ENCODE measurements at regions not wholly inside any gene's neighbourhood (a gene's known extent, or its start where the extent isn't known, plus 50 kb on each side); places are given as distances from the start of the nearest gene placed in this dataset.

- CTCF ChIA-PET, result interaction anchor here (0.7 to 1.2 kb wide), 2 partner anchors 21 to 26 kb away, joined by 3 read pairs; no protein-coding TSS in a partner anchor
- H4K20me1 ChIP-seq (ENCODE audit: control insufficient read depth, insufficient read depth, low read length, poor library complexity, severe bottlenecking), result no peaks in the 10 kb centered on the region
- ATAC-seq (ENCODE audit: low read depth), result no peak
These were observed 243.1 kb upstream of the FOXN3 start for GRCh38 chr14:89660166-89660565.

GRCh38 chr14:89658977-89659670 lies 242.1 kb upstream of the FOXN3 start:
- Histone ChIP-seq H3K36me3 (replicated peaks in 1 of 2; ENCODE audit: control extremely low read depth in 1 of 2, control insufficient read depth in 1 of 2, extremely low read depth in 1 of 2, insufficient read depth in 2 of 2, low read length in 1 of 2) (no peaks in the 10 kb centered on the region), H2AFZ (ENCODE audit: insufficient read depth, low read depth, low read length, poor library complexity, severe bottlenecking) (peak overlapping the region; percentile 31), H3K9me3 (ENCODE audit: control extremely low read depth in 1 of 3, control insufficient read depth in 2 of 3, insufficient read depth in 1 of 3, low read length in 2 of 3) (peaks cover 0 to 3% (median 0%) of the 10 kb centered on the region in 3 donors), H4K20me1 (ENCODE audit: control insufficient read depth, insufficient read depth, low read length, poor library complexity, severe bottlenecking) (no peaks in the 10 kb centered on the region), H3K4me3 (ENCODE audit: control extremely low read depth in 1 of 5, extremely low read depth in 1 of 5, insufficient read depth in 1 of 5, low read depth in 2 of 5, low read length in 4 of 5) (no peak overlapping the region), H3K27me3 (replicated peaks in 1 of 4; ENCODE audit: control extremely low read depth in 1 of 4, control insufficient read depth in 3 of 4, insufficient read depth in 4 of 4, low read length in 3 of 4) (no peaks in the 10 kb centered on the region), H3K79me2 (ENCODE audit: control insufficient read depth, insufficient read depth, low read length) (no peaks in the 10 kb centered on the region), H3K27ac (ENCODE audit: low read length in 2 of 2) (no peak overlapping the region), H3K9ac (ENCODE audit: low read length) (no peak overlapping the region), H3K4me2 (replicated peaks; ENCODE audit: low read depth, low read length, poor library complexity, severe bottlenecking) (no peak overlapping the region), H3K4me1 (ENCODE audit: control insufficient read depth in 2 of 2, insufficient read depth in 2 of 2, low read length in 2 of 2) (no peaks in the 10 kb centered on the region)
- Mint-ChIP-seq H3K4me1 (peaks cover 4% of the 10 kb centered on the region), H3K27me3 (no peaks in the 10 kb centered on the region), H3K9me3 (ENCODE audit: insufficient read depth) (peaks cover 3% of the 10 kb centered on the region), H3K4me3 (no peak overlapping the region), H3K27ac (no peak overlapping the region)
- ATAC-seq (ENCODE audit: low read depth) (no peak), DNase-seq (no peak)
- ChIA-PET POLR2A (no interaction called here), CTCF (no interaction called here)
- TF ChIP-seq, protein P1, sequence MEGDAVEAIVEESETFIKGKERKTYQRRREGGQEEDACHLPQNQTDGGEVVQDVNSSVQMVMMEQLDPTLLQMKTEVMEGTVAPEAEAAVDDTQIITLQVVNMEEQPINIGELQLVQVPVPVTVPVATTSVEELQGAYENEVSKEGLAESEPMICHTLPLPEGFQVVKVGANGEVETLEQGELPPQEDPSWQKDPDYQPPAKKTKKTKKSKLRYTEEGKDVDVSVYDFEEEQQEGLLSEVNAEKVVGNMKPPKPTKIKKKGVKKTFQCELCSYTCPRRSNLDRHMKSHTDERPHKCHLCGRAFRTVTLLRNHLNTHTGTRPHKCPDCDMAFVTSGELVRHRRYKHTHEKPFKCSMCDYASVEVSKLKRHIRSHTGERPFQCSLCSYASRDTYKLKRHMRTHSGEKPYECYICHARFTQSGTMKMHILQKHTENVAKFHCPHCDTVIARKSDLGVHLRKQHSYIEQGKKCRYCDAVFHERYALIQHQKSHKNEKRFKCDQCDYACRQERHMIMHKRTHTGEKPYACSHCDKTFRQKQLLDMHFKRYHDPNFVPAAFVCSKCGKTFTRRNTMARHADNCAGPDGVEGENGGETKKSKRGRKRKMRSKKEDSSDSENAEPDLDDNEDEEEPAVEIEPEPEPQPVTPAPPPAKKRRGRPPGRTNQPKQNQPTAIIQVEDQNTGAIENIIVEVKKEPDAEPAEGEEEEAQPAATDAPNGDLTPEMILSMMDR (IDR thresholded peaks at IDR 0.05), result no peak
- no peak for TF ChIP-seq EZH2 (IDR thresholded peaks at IDR 0.05; ENCODE audit: borderline replicate concordance, insufficient read depth, low read depth, low read length, poor library complexity, severe bottlenecking)
- WGBS (ENCODE audit: insufficient coverage), result 58% methylated on average over 6 of the region's 7 CpGs
- intact Hi-C loops (cut with micrococcal nuclease), result no loop called here

More at GRCh38 chr14:89660166-89660565, 243.1 kb upstream of the FOXN3 start:
- DNase-seq, result no peak
- no peak overlapping the region for H3K9ac ChIP-seq (ENCODE audit: low read length)
- H3K4me2 ChIP-seq (replicated peaks; ENCODE audit: low read depth, low read length, poor library complexity, severe bottlenecking), result no peak overlapping the region
- peaks cover 3% of the 10 kb centered on the region for H3K9me3 Mint-ChIP-seq (ENCODE audit: insufficient read depth)
- H3K79me2 ChIP-seq (ENCODE audit: control insufficient read depth, insufficient read depth, low read length), result no peaks in the 10 kb centered on the region
- no peak overlapping the region for H2AFZ ChIP-seq (ENCODE audit: insufficient read depth, low read depth, low read length, poor library complexity, severe bottlenecking)
- H3K9me3 ChIP-seq (ENCODE audit: control extremely low read depth in 1 of 3, control insufficient read depth in 2 of 3, insufficient read depth in 1 of 3, low read length in 2 of 3), result peaks cover 0 to 3% (median 2%) of the 10 kb centered on the region in 3 donors
- no peak overlapping the region for H3K27ac ChIP-seq (ENCODE audit: low read length in 2 of 2)
- H3K4me3 ChIP-seq (ENCODE audit: control extremely low read depth in 1 of 5, extremely low read depth in 1 of 5, insufficient read depth in 1 of 5, low read depth in 2 of 5, low read length in 4 of 5), result no peak overlapping the region
- peaks cover 4% of the 10 kb centered on the region for H3K4me1 Mint-ChIP-seq
- TF ChIP-seq, protein P1 (IDR thresholded peaks at IDR 0.05), result no peak
- no peak for TF ChIP-seq EZH2 (IDR thresholded peaks at IDR 0.05; ENCODE audit: borderline replicate concordance, insufficient read depth, low read depth, low read length, poor library complexity, severe bottlenecking)
- no peak overlapping the region for H3K4me3 Mint-ChIP-seq
- POLR2A ChIA-PET, result no interaction called here
- intact Hi-C loops (cut with micrococcal nuclease), result no loop called here
- H3K36me3 ChIP-seq (replicated peaks in 1 of 2; ENCODE audit: control extremely low read depth in 1 of 2, control insufficient read depth in 1 of 2, extremely low read depth in 1 of 2, insufficient read depth in 2 of 2, low read length in 1 of 2), result no peaks in the 10 kb centered on the region
- no peak overlapping the region for H3K27ac Mint-ChIP-seq
- no peaks in the 10 kb centered on the region for H3K27me3 Mint-ChIP-seq
- WGBS (ENCODE audit: insufficient coverage), result 80% methylated on average over 1 of the region's 5 CpGs
- no peaks in the 10 kb centered on the region for H3K27me3 ChIP-seq (replicated peaks in 1 of 4; ENCODE audit: control extremely low read depth in 1 of 4, control insufficient read depth in 3 of 4, insufficient read depth in 4 of 4, low read length in 3 of 4)
- H3K4me1 ChIP-seq (ENCODE audit: control insufficient read depth in 2 of 2, insufficient read depth in 2 of 2, low read length in 2 of 2), result no peaks in the 10 kb centered on the region

Measured in B cell (primary cell).